SK-N-SH (cell line): ENCODE measurements at regions not wholly inside any gene's neighbourhood (a gene's known extent, or its start where the extent isn't known, plus 50 kb on each side); places are given as distances from the start of the nearest gene placed in this dataset.
A peak's percentile ranks its signal among the peaks of the same experiment; 100 is the strongest.

Source experiments
- CTCF ChIA-PET: fragments of 300-600, 350-600 bp; formaldehyde crosslinking; extraction: SDS; loops from one replicate; lab custom pipeline; 2021; lab: Yijun Ruan, JAX
- POLR2A ChIA-PET: fragments of 350-600 bp; sonication (Branson Sonifier 250); formaldehyde crosslinking; extraction: SDS; loops from one replicate; lab custom pipeline; 2020; ENCODE audit warnings: antibody characterized with exemption, inconsistent platforms; lab: Yijun Ruan, JAX
- DNase-seq: peaks from one replicate; pipeline ENCODE4 v3.0.0; 2012
- H2AFZ ChIP-seq: fragments of 200-600 bp; sonication (generic); 2 replicates; pipeline ENCODE4 v1.8.1; 2016; ENCODE audit warnings: antibody characterized with exemption, mild to moderate bottlenecking, low read depth
- H3F3A ChIP-seq: fragments of 200-600 bp; sonication (generic); replicated peaks from 2 replicates; pipeline ENCODE3; 2016; ENCODE audit warnings: antibody characterized with exemption, mild to moderate bottlenecking; ENCODE audit not compliant: insufficient read depth
- H3K27ac ChIP-seq, 2 experiments: fragments of 200-500 bp in 1 of 2; fragments of 200-600 bp in 1 of 2; sonication (Bioruptor generic) in 1 of 2; sonication (generic), shearing (Covaris generic) in 1 of 2; 2 replicates each; pipeline versions ENCODE4 v1.5.1 to v1.6.1; 2014 to 2016; ENCODE audit warnings: low read depth in 2 of 2, inconsistent platforms in 1 of 2, low read length in 1 of 2, mild to moderate bottlenecking in 1 of 2, mixed read lengths in 1 of 2
- H3K27me3 ChIP-seq: fragments of 200-600 bp; sonication (generic), shearing (Covaris generic); 2 replicates; pipeline ENCODE4 v1.6.1; 2016; ENCODE audit warnings: mixed run types; ENCODE audit not compliant: insufficient read depth
- H3K36me3 ChIP-seq, 2 experiments: fragments of 200-500 bp in 1 of 2; fragments of 200-600 bp in 1 of 2; sonication (Bioruptor generic) in 1 of 2; sonication (generic) in 1 of 2; replicated peaks in 1 of 2; 2 replicates each; pipeline versions ENCODE3 to v1.5.1; 2014 to 2016; ENCODE audit warnings: low read length in 1 of 2, mild to moderate bottlenecking in 1 of 2; ENCODE audit not compliant: insufficient read depth in 2 of 2, control insufficient read depth in 1 of 2
- H3K4me1 ChIP-seq, 2 experiments: fragments of 200-500 bp in 1 of 2; fragments of 200-600 bp in 1 of 2; sonication (Bioruptor generic) in 1 of 2; sonication (generic), shearing (Covaris generic) in 1 of 2; 2 replicates each; pipeline versions ENCODE4 v1.5.1 to v1.6.1; 2014 to 2016; ENCODE audit warnings: low read depth in 1 of 2, low read length in 1 of 2, mixed run types in 1 of 2; ENCODE audit not compliant: insufficient read depth in 2 of 2, control insufficient read depth in 1 of 2
- H3K4me2 ChIP-seq: fragments of 200-600 bp; sonication (generic), shearing (Covaris generic); 2 replicates; pipeline ENCODE4 v1.6.1; 2017; ENCODE audit warnings: mixed run types
- H3K4me3 ChIP-seq, 2 experiments: fragments of 200-500 bp in 1 of 2; fragments of 200-600 bp in 1 of 2; sonication (Bioruptor generic) in 1 of 2; sonication (generic), shearing (Covaris generic) in 1 of 2; 2 replicates each; pipeline versions ENCODE4 v1.5.1 to v1.8.1; 2014 to 2016; ENCODE audit warnings: low read depth in 2 of 2, inconsistent platforms in 1 of 2, low read length in 1 of 2, mild to moderate bottlenecking in 1 of 2, mixed read lengths in 1 of 2, moderate library complexity in 1 of 2
- H3K79me2 ChIP-seq: fragments of 200-600 bp; sonication (generic); 2 replicates; pipeline ENCODE4 v1.8.1; 2017; ENCODE audit warnings: mild to moderate bottlenecking; ENCODE audit not compliant: insufficient read depth
- H3K9ac ChIP-seq: fragments of 200-600 bp; sonication (generic); 2 replicates; pipeline ENCODE4 v1.6.1; 2017; ENCODE audit warnings: mixed run types
- H3K9me2 ChIP-seq: fragments of 200-600 bp; sonication (generic); 2 replicates; pipeline ENCODE4 v1.6.1; 2017; ENCODE audit warnings: mixed run types
- H3K9me3 ChIP-seq: fragments of 200-600 bp; sonication (generic); 2 replicates; pipeline ENCODE4 v1.6.1; 2017; ENCODE audit warnings: mixed run types, mild to moderate bottlenecking, moderate library complexity
- H4K20me1 ChIP-seq: fragments of 200-600 bp; sonication (generic); 2 replicates; pipeline ENCODE4 v1.6.1; 2017; ENCODE audit warnings: mild to moderate bottlenecking, mixed run types; ENCODE audit not compliant: insufficient read depth
- CHD2 ChIP-seq: fragments of 150-350 bp; IDR thresholded peaks from 2 replicates; pipeline ENCODE4 v1.6.1; 2018; ENCODE audit warnings: low read length; ENCODE audit not compliant: partially characterized antibody
- EP300 ChIP-seq, 2 experiments: IDR thresholded peaks; 2 replicates each; pipeline versions ENCODE4 v1.4.0 to v1.6.1; 2012; ENCODE audit warnings: borderline replicate concordance in 1 of 2, low read depth in 1 of 2, low read length in 1 of 2
- GATA2 ChIP-seq: sonication (generic); formaldehyde crosslinking; IDR thresholded peaks from 2 replicates; pipeline ENCODE4 v1.5.0; 2020; ENCODE audit warnings: mild to moderate bottlenecking, missing genetic modification reagents
- MEF2A ChIP-seq: IDR thresholded peaks from 2 replicates; pipeline ENCODE4 v1.4.0; 2012; ENCODE audit warnings: low read depth, borderline replicate concordance
- MXI1 ChIP-seq: IDR thresholded peaks from 2 replicates; pipeline ENCODE4 v1.6.1; 2012; ENCODE audit warnings: mild to moderate bottlenecking, low read depth, low read length, improper control_type of control experiment
- POLR2AphosphoS5 ChIP-seq: IDR thresholded peaks from 2 replicates; pipeline ENCODE4 v1.6.1; 2012; ENCODE audit warnings: low read depth, low read length
- RAD21 ChIP-seq: IDR thresholded peaks from 2 replicates; pipeline ENCODE4 v1.6.1; 2012; ENCODE audit warnings: mild to moderate bottlenecking, low read length
- SIN3A ChIP-seq: IDR thresholded peaks from 2 replicates; pipeline ENCODE4 v1.6.1; 2012; ENCODE audit warnings: low read depth, mild to moderate bottlenecking, low read length, moderate library complexity, borderline replicate concordance
- SMC3 ChIP-seq: IDR thresholded peaks from 2 replicates; pipeline ENCODE4 v1.6.1; 2012; ENCODE audit warnings: low read depth, low read length, improper control_type of control experiment
- TEAD4 ChIP-seq: IDR thresholded peaks from 2 replicates; pipeline ENCODE4 v1.4.0; 2012; ENCODE audit warnings: mild to moderate bottlenecking, borderline replicate concordance; ENCODE audit not compliant: insufficient read depth
- WGBS: methylation state at CpG from one replicate; pipeline ENCODE4 v1.1.6; 2017; ENCODE audit warnings: low lambda C conversion rate; 5-methylcytosine and 5-hydroxymethylcytosine counted together
- TF ChIP-seq, protein P1 (sequence below): IDR thresholded peaks from 2 replicates; pipeline ENCODE4 v1.4.0; 2012; ENCODE audit warnings: low read depth
- TF ChIP-seq, protein P2 (sequence below): fragments of 200-600 bp; sonication (generic); IDR thresholded peaks from 2 replicates; pipeline ENCODE4 v1.6.1; 2017; ENCODE audit warnings: antibody characterized with exemption, mild to moderate bottlenecking, moderate library complexity
- TF ChIP-seq, protein P3 (sequence below): fragments of 150-350 bp; IDR thresholded peaks from 2 replicates; pipeline ENCODE4 v1.6.1; 2016; ENCODE audit warnings: mild to moderate bottlenecking, low read depth, low read length
- TF ChIP-seq, protein P4 (sequence below): fragments of 150-350 bp; IDR thresholded peaks from 2 replicates; pipeline ENCODE4 v1.6.1; 2017; ENCODE audit warnings: antibody characterized with exemption, low read length, low read depth, borderline replicate concordance

DNA sequence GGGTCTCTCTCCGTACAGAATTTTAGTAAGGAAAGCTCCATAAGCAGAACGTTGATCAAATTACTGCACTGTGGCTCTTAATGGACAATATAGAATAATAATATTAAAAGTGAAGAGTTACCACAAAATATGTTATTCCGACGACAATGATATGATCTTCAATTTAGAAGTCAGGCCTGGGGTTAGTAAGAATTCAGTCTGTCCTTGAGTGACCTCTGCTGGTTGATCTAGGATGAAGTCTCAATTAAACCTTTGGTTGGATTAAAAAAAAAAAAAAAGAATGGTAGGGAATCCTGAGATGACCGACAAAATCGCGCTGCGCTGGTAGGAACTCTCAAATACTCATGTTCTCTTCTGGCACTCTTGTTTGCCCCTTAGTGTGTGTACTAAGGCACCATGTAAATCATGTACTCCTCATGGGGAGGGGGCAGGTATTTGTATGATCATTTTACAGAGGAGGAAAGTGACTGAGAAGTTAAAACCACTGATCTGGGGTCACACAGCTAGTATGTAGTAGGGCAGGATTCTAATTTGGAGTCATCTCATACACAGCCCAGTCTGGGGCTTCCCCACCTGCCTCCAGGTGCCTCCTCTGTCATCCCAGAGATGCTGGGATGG, 161.3 kb upstream of the NPVF start:
- no peaks in the 10 kb centered on the region for H4K20me1 ChIP-seq
- H3F3A ChIP-seq = no peaks in the 10 kb centered on the region
- no peak overlapping the region for H3K9ac ChIP-seq
- no peak overlapping the region for H3K4me3 ChIP-seq
- ChIA-PET CTCF (interaction anchor here (0.5 to 25.0 kb wide), 49 partner anchors 9 to 1279 kb away, joined by 3 to 766 read pairs (median 5); partner anchors contain the start of gene NPVF), POLR2A (no interaction called here)
- no peaks in the 10 kb centered on the region for H3K9me3 ChIP-seq
- peaks cover 0 to 20% of the 10 kb centered on the region in 2 experiments; a peak in 2 of 4 replicates for H3K4me1 ChIP-seq
- no peaks in the 10 kb centered on the region for H3K27me3 ChIP-seq
- H3K9me2 ChIP-seq = no peaks in the 10 kb centered on the region
- 13% methylated on average over 8 of the region's 8 CpGs for WGBS
- no peaks in the 10 kb centered on the region for H3K36me3 ChIP-seq
- no peak overlapping the region for H3K27ac ChIP-seq
- H2AFZ ChIP-seq = no peak overlapping the region
- peak; percentile 68 for DNase-seq
- TF ChIP-seq CHD2 = no peak
- no peak for TF ChIP-seq POLR2AphosphoS5
- TF ChIP-seq, protein P1, sequence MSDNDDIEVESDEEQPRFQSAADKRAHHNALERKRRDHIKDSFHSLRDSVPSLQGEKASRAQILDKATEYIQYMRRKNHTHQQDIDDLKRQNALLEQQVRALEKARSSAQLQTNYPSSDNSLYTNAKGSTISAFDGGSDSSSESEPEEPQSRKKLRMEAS = no peak
- peak; percentile 84 for TF ChIP-seq SMC3
- TF ChIP-seq, protein P2, sequence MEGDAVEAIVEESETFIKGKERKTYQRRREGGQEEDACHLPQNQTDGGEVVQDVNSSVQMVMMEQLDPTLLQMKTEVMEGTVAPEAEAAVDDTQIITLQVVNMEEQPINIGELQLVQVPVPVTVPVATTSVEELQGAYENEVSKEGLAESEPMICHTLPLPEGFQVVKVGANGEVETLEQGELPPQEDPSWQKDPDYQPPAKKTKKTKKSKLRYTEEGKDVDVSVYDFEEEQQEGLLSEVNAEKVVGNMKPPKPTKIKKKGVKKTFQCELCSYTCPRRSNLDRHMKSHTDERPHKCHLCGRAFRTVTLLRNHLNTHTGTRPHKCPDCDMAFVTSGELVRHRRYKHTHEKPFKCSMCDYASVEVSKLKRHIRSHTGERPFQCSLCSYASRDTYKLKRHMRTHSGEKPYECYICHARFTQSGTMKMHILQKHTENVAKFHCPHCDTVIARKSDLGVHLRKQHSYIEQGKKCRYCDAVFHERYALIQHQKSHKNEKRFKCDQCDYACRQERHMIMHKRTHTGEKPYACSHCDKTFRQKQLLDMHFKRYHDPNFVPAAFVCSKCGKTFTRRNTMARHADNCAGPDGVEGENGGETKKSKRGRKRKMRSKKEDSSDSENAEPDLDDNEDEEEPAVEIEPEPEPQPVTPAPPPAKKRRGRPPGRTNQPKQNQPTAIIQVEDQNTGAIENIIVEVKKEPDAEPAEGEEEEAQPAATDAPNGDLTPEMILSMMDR = peak; percentile 73
- TF ChIP-seq, protein P3, sequence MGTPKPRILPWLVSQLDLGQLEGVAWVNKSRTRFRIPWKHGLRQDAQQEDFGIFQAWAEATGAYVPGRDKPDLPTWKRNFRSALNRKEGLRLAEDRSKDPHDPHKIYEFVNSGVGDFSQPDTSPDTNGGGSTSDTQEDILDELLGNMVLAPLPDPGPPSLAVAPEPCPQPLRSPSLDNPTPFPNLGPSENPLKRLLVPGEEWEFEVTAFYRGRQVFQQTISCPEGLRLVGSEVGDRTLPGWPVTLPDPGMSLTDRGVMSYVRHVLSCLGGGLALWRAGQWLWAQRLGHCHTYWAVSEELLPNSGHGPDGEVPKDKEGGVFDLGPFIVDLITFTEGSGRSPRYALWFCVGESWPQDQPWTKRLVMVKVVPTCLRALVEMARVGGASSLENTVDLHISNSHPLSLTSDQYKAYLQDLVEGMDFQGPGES = no peak
- TF ChIP-seq SIN3A = no peak
- TF ChIP-seq, protein P4, sequence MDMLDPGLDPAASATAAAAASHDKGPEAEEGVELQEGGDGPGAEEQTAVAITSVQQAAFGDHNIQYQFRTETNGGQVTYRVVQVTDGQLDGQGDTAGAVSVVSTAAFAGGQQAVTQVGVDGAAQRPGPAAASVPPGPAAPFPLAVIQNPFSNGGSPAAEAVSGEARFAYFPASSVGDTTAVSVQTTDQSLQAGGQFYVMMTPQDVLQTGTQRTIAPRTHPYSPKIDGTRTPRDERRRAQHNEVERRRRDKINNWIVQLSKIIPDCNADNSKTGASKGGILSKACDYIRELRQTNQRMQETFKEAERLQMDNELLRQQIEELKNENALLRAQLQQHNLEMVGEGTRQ = no peak
- TF ChIP-seq MXI1 = no peak
- TF ChIP-seq EP300 (IDR thresholded peaks at IDR 0.05; ENCODE audit: borderline replicate concordance in 1 of 2, low read depth in 1 of 2, low read length in 1 of 2) = no peak
- peak; percentile 64; the same call in 1 of the 2 replicates for TF ChIP-seq GATA2
- TF ChIP-seq MEF2A = no peak
- TF ChIP-seq RAD21 = peak; percentile 88
- no peak for TF ChIP-seq TEAD4
- no peaks in the 10 kb centered on the region for H3K79me2 ChIP-seq
- H3K4me2 ChIP-seq = no peak overlapping the region
